Mucosa of descending colon (tissue), 3 donors: ENCODE measurements at regions not wholly inside any gene's neighbourhood (a gene's known extent, or its start where the extent isn't known, plus 50 kb on each side); places are given as distances from the start of the nearest gene placed in this dataset.
"Not testable (repeated sequence)": the region's sequence is repeated elsewhere in the genome, so short reads cannot be mapped to it uniquely, and the experiment has no call there.

Experiments
- ATAC-seq: fragments of 200-7000 bp; cut with Tn5 transposase; one replicate; pipeline ENCODE4 v1.9.1; 2020; ENCODE audit warnings: mild to moderate bottlenecking, moderate library complexity
- DNase-seq, 3 donors: peaks; one replicate each; pipeline ENCODE4 v3.0.0-alpha.2; 2020
- H3K36me3 ChIP-seq: fragments of 200-600 bp; one replicate; pipeline ENCODE4 v1.8.0; 2021; ENCODE audit warnings: low read depth, mild to moderate bottlenecking
- H3K4me1 ChIP-seq: fragments of 200-600 bp; one replicate; pipeline ENCODE4 v1.8.0; 2021; ENCODE audit warnings: low read depth, mild to moderate bottlenecking
- H3K4me3 ChIP-seq: fragments of 200-600 bp; one replicate; pipeline ENCODE4 v1.8.0; 2021; ENCODE audit warnings: mild to moderate bottlenecking
- H3K9me3 ChIP-seq: fragments of 200-600 bp; one replicate; pipeline ENCODE4 v1.8.0; 2021; ENCODE audit warnings: mild to moderate bottlenecking
- CTCF ChIP-seq: fragments of 200-600 bp; IDR thresholded peaks from one replicate; pipeline ENCODE4 v1.8.0; 2022; ENCODE audit warnings: antibody characterized with exemption, mild to moderate bottlenecking
- intact Hi-C, 2 donors: fragments of 100-400 bp; cut with DNase I in 1 of 2; cut with micrococcal nuclease in 1 of 2; formaldehyde crosslinking; loops; one replicate each; pipeline versions ENCODE4 v1.11.0 to v1.11.1; 2022; cut with DNase I, micrococcal nuclease
- donor health status: DM: no; HTN: no; CAD: no; lungs with moderate emphysema.
- donor health status: DM: no; HTN: no; CAD: no.
- donor health status: DM: no; HTN: yes; CAD: no.

DNA sequence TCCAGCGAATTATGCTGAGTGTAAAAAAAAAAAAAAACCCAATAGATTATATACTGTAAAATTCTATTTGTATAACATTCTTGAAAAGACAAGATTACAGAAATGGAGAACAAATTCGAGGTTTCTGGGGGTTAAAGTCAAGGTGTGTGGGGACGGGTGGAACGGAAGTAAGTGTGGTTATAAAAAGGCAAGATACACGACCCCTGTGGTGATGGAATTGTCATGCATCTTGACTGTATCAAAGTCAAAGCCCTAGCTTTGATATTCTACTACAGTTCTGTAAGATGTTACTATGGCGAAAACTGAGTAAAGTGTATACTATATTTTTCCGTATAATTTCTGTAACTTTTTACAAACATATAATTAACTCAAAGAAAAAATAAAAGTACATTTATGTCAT, 718.2 kb upstream of the PCDH15 start:
- Histone ChIP-seq H3K36me3 (no peaks in the 10 kb centered on the region), H3K4me1 (no peaks in the 10 kb centered on the region), H3K4me3 (no peak overlapping the region), H3K9me3 (no peaks in the 10 kb centered on the region)
- ATAC-seq = no peak
- intact Hi-C loops = no loop called here
- DNase-seq = no peak
- no peak for TF ChIP-seq CTCF

DNA sequence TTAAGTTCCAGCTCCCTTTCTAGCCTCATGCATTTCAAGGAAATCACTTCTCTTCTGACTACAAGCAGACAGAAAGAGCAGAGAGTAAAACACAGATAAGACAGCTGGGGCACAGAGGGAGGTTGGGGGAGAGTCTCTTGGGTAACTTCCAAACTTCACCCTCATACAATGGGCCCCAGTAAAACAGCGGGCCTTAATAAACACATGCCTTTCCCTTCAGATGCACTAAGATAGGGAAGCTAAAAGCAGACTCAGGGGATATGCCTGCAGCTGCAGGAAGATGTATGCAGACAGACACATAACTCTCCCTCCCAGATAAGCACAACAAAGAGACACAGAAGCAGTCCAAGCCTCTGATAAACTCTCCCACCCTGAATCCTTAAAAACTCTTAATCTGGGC, 717.4 kb upstream of the PCDH15 start:
- H3K36me3 ChIP-seq, H3K4me3 ChIP-seq, DNase-seq, H3K9me3 ChIP-seq, ATAC-seq, intact Hi-C loops, H3K4me1 ChIP-seq: not testable (repeated sequence)

DNA sequence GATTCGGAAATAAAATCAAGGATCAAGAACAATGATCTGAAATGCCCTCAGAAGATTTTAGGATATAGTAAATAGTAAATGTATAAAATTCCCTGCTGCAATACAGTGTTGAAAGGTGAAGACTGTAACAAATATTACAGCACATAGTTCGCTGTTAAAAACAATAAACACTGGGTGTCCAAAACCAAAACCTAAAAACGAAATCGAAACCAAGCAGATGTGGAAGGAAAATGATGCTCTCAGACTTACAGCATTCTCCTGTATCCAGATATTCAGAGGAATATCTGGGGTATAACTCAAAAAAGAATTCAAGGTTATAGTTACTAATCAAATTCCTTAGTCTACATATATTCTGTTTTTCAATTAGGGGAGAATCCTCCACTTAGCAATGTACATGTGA, 708.1 kb upstream of the PCDH15 start:
- intact Hi-C loops = no loop called here
- no peaks in the 10 kb centered on the region for H3K36me3 ChIP-seq
- ATAC-seq (no peak), DNase-seq (no peak)
- TF ChIP-seq CTCF = no peak
- no peaks in the 10 kb centered on the region for H3K9me3 ChIP-seq
- no peak overlapping the region for H3K4me3 ChIP-seq
- no peaks in the 10 kb centered on the region for H3K4me1 ChIP-seq

DNA sequence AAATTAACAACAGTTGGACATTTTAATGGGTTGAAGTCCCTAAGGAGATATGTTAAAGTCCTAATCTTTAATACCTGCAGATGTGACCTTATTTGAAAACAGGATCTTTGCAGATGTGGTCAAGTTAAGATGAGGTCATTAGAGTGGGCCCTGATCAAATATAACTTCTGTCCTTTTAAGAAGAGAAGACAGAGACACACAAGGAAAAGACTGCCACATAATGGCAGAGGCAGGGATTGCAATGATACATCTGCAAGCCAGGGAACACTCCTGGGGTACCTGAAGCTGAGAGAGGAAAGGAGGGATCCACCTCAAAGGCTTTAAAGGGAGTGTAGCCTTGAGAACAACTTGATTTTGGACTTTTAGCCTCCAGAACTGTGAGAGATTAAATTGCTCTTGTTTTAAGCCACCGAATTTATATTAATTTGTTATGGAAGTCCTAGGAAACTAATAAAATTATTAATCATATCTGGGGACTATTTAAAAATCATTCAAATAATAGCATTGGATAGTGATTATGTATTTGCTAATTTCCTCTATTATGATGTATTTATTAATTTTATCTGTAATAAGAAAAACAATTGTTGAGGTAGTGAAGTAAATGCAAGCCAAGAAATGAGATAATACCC, 700.0 kb upstream of the PCDH15 start:
- intact Hi-C loops = no loop called here
- Histone ChIP-seq H3K4me3 (no peak overlapping the region), H3K4me1 (no peaks in the 10 kb centered on the region), H3K36me3 (no peaks in the 10 kb centered on the region), H3K9me3 (no peaks in the 10 kb centered on the region)
- ATAC-seq = peak; percentile 30
- peak in 1 of 3 donors; percentile 52 for DNase-seq
- no peak for TF ChIP-seq CTCF

- Histone ChIP-seq H3K36me3 (no peaks in the 10 kb centered on the region), H3K4me1 (no peaks in the 10 kb centered on the region), H3K9me3 (no peaks in the 10 kb centered on the region), H3K4me3 (no peak overlapping the region)
- intact Hi-C loops = no loop called here
- ATAC-seq (no peak), DNase-seq (no peak)
- TF ChIP-seq CTCF = no peak
Observed at GRCh38 chr10:55497893-55498499, 697.0 kb upstream of the PCDH15 start.

- intact Hi-C loops = no loop called here
- Histone ChIP-seq H3K4me3 (no peak overlapping the region), H3K36me3 (no peaks in the 10 kb centered on the region), H3K4me1 (no peaks in the 10 kb centered on the region), H3K9me3 (no peaks in the 10 kb centered on the region)
- no peak for TF ChIP-seq CTCF
- ATAC-seq (no peak), DNase-seq (no peak)
Observed at GRCh38 chr10:55495555-55495954, 694.5 kb upstream of the PCDH15 start.
